HepG2 (cell line): ENCODE measurements at regions not wholly inside any gene's neighbourhood (a gene's known extent, or its start where the extent isn't known, plus 50 kb on each side); places are given as distances from the start of the nearest gene placed in this dataset.

Experiments
- ATAC-seq: fragments of 200-7000 bp; cut with Tn5 transposase; 3 replicates; pipeline ENCODE4 v1.9.1; 2020; ENCODE audit warnings: mild to moderate bottlenecking, moderate library complexity
- BruUV-seq: library from RNA; stranded (reverse); fragments of 400-500 nt; replicated peaks from 2 replicates; lab custom pipeline; 2021; lab: Mats Ljungman, UMichigan
- CTCF ChIA-PET: fragments of 300-600 bp; formaldehyde crosslinking; extraction: SDS; loops from one replicate; lab custom pipeline; 2021; ENCODE audit warnings: low total read pairs, inconsistent platforms, low intra/inter-chr PET ratio; lab: Yijun Ruan, JAX
- POLR2A ChIA-PET: fragments of 350-600 bp; sonication (Branson Sonifier 250); formaldehyde crosslinking; loops from one replicate; lab custom pipeline; 2020; ENCODE audit warnings: antibody characterized with exemption, inconsistent platforms; lab: Yijun Ruan, JAX
- DNase-seq: peaks from one replicate; pipeline ENCODE4 v3.0.0-alpha.2; 2015; ENCODE audit warnings: low spot score
- FAIRE-seq: peaks from 3 replicates; lab custom pipeline; 2011; peaks lifted over from hg19 to GRCh38; lab: Jason Lieb, UNC
- H2AFZ ChIP-seq: one replicate; pipeline ENCODE4 v1.6.1; 2011; ENCODE audit warnings: low read length, inconsistent platforms
- H3K27ac ChIP-seq: fragments of 300-600 bp; 3 replicates; pipeline ENCODE4 v1.8.0; 2011; ENCODE audit warnings: mixed run types, mild to moderate bottlenecking, mixed read lengths, low read length, inconsistent platforms; ENCODE audit not compliant: insufficient read depth; ENCODE audit errors: extremely low read length
- H3K27me3 ChIP-seq, 2 experiments: fragments of 200-600 bp in 1 of 2; 2 replicates in 1 of 2; 3 replicates in 1 of 2; pipeline versions ENCODE4 v1.6.0 to v1.8.0; 2011; ENCODE audit warnings: low read length in 2 of 2, mild to moderate bottlenecking in 2 of 2, moderate library complexity in 2 of 2, inconsistent platforms in 1 of 2; ENCODE audit not compliant: insufficient read depth in 2 of 2, control insufficient read depth in 1 of 2
- H3K36me3 ChIP-seq, 2 experiments: fragments of 200-600 bp in 1 of 2; replicated peaks in 1 of 2; 2 replicates in 1 of 2; 3 replicates in 1 of 2; pipeline versions ENCODE4 v1.5.1 to v1.8.0; 2011; ENCODE audit warnings: low read length in 2 of 2, inconsistent platforms in 1 of 2; ENCODE audit not compliant: insufficient read depth in 2 of 2, control insufficient read depth in 1 of 2
- H3K4me1 ChIP-seq: 2 replicates; pipeline ENCODE4 v1.5.1; 2012; ENCODE audit warnings: low read length, inconsistent platforms; ENCODE audit not compliant: insufficient read depth
- H3K4me2 ChIP-seq: 2 replicates; pipeline ENCODE4 v1.6.0; 2011; ENCODE audit warnings: low read depth, low read length, inconsistent platforms
- H3K4me3 ChIP-seq, 3 experiments: fragments of 200-600 bp in 1 of 3; sonication (generic), shearing (Covaris generic) in 1 of 3; replicated peaks in 1 of 3; 2 replicates each; pipeline ENCODE4 v1.5.1; 2011 to 2016; ENCODE audit warnings: low read length in 3 of 3, inconsistent platforms in 2 of 3, low read depth in 2 of 3, mild to moderate bottlenecking in 2 of 3, control low read depth in 1 of 3, mixed read lengths in 1 of 3; ENCODE audit not compliant: insufficient read depth in 1 of 3
- H3K79me2 ChIP-seq: one replicate; pipeline ENCODE4 v1.6.1; 2011; ENCODE audit warnings: low read length, inconsistent platforms; ENCODE audit not compliant: insufficient read depth
- H3K9ac ChIP-seq: 2 replicates; pipeline ENCODE4 v1.6.0; 2011; ENCODE audit warnings: mild to moderate bottlenecking, low read depth, low read length, inconsistent platforms; ENCODE audit not compliant: insufficient read depth
- H3K9me3 ChIP-seq: 2 replicates; pipeline ENCODE4 v1.5.1; 2012; ENCODE audit warnings: mild to moderate bottlenecking, low read length
- H4K20me1 ChIP-seq: 2 replicates; pipeline ENCODE4 v1.6.0; 2011; ENCODE audit warnings: inconsistent platforms, mild to moderate bottlenecking, low read length, moderate library complexity; ENCODE audit not compliant: insufficient read depth
- EED ChIP-seq: sonication (generic); formaldehyde crosslinking; IDR thresholded peaks from 2 replicates; pipeline ENCODE4 v1.5.0; 2020; ENCODE audit warnings: mild to moderate bottlenecking, missing genetic modification reagents
- NCOA5 ChIP-seq: sonication (generic); formaldehyde crosslinking; IDR thresholded peaks from 2 replicates; pipeline ENCODE4 v1.4.0; 2020; ENCODE audit warnings: missing genetic modification reagents
- PAX8 ChIP-seq: sonication (generic); formaldehyde crosslinking; IDR thresholded peaks from 2 replicates; pipeline ENCODE4 v1.8.0; 2022; ENCODE audit warnings: mild to moderate bottlenecking, missing genetic modification reagents, borderline replicate concordance
- TRIM24 ChIP-seq: sonication (generic); formaldehyde crosslinking; IDR thresholded peaks from 2 replicates; pipeline ENCODE4 v1.8.0; 2022; ENCODE audit warnings: mild to moderate bottlenecking, missing genetic modification reagents
- WIZ ChIP-seq: sonication (generic); formaldehyde crosslinking; IDR thresholded peaks from 2 replicates; pipeline ENCODE4 v1.5.1; 2020; ENCODE audit warnings: mild to moderate bottlenecking, missing genetic modification reagents
- ZNF563 ChIP-seq: sonication (generic); formaldehyde crosslinking; IDR thresholded peaks from 2 replicates; pipeline ENCODE4 v1.8.0; 2022; ENCODE audit warnings: mild to moderate bottlenecking, moderate library complexity, missing genetic modification reagents
- ZNF720 ChIP-seq: sonication (generic); formaldehyde crosslinking; IDR thresholded peaks from 2 replicates; pipeline ENCODE4 v1.4.0; 2020; ENCODE audit warnings: missing genetic modification reagents
- ZNF724P ChIP-seq: sonication (generic); formaldehyde crosslinking; IDR thresholded peaks from 2 replicates; pipeline ENCODE4 v1.8.0; 2022; ENCODE audit warnings: missing genetic modification reagents, borderline replicate concordance
- WGBS: methylation state at CpG from one replicate; pipeline ENCODE4 v1.1.6; 2017; ENCODE audit warnings: low lambda C conversion rate; 5-methylcytosine and 5-hydroxymethylcytosine counted together
- in situ Hi-C: cut with HindIII; loops from 2 replicates; pipeline ENCODE4 v1.10.0; 2017; ENCODE audit warnings: low pct_unique_long_range_greater_than_20kb; ENCODE audit not compliant: extremely low pct_ligation_motif_present
- intact Hi-C: fragments of 100-400 bp; cut with micrococcal nuclease; formaldehyde crosslinking; loops from one replicate; pipeline ENCODE4 v1.10.0; 2022; ENCODE audit not compliant: unreplicated experiment
- TF ChIP-seq, protein P1 (sequence below): sonication (generic); formaldehyde crosslinking; IDR thresholded peaks from 2 replicates; pipeline ENCODE4 v1.4.0; 2020; ENCODE audit warnings: mild to moderate bottlenecking, missing genetic modification reagents
- TF ChIP-seq, protein P2 (sequence below): IDR thresholded peaks from 2 replicates; pipeline ENCODE4 v1.6.1; 2012; ENCODE audit warnings: low read depth, low read length, improper control_type of control experiment
- TF ChIP-seq, protein P3 (sequence below): sonication (generic); formaldehyde crosslinking; IDR thresholded peaks from 2 replicates; pipeline ENCODE4 v1.5.0; 2020; ENCODE audit warnings: mild to moderate bottlenecking, missing genetic modification reagents, moderate library complexity
- TF ChIP-seq, protein P4 (sequence below): sonication (generic); formaldehyde crosslinking; IDR thresholded peaks from 2 replicates; pipeline ENCODE4 v1.5.0; 2020; ENCODE audit warnings: missing genetic modification reagents

DNA sequence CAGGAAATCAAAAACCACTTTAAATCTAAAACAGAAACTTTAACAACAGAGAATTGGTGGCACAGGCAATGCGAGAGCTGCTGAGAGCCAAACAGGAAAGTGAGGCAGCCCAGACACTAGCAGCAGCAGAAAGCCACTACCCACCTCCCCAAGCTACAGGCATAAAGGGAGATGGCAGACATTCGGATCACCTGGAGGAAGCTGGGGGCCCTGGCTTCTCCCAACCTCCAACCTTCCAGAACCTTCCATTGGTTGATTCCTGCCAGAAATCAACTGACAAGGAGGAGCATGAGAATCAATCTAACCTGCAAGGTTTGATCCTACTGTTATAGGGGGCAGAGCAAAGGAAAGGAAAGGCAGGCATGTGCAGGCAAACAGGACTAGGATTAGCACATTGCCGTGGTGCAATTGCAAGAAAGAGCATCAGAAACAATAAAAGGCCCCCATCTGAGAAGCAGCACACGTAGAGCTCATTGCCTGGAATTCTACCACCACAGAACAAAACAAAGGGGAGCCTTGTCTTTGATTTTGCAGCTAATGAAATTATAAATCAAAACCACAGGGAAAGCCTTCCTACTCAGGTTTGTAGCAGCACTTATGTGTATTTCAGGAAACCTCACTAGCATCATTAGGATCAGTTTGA, 427.3 kb upstream of the RASGEF1B start:
- no peaks in the 10 kb centered on the region for H3K36me3 ChIP-seq
- no peak overlapping the region for H3K27ac ChIP-seq
- no peak overlapping the region for H3K4me2 ChIP-seq
- H4K20me1 ChIP-seq, result no peaks in the 10 kb centered on the region
- H3K4me1 ChIP-seq, result no peaks in the 10 kb centered on the region
- 0 out of 5 replicates have a peak, but pooled peaks cover 0 to 3% of the 10 kb centered on the region in 2 experiments for H3K27me3 ChIP-seq
- 0% methylated on average over 4 of the region's 4 CpGs for WGBS
- no peak overlapping the region for H3K9ac ChIP-seq
- BruUV-seq, result no TSS peak
- H2AFZ ChIP-seq, result no peak overlapping the region
- H3K9me3 ChIP-seq, result no peaks in the 10 kb centered on the region
- no peak overlapping the region for H3K4me3 ChIP-seq
- ChIA-PET CTCF (no interaction called here), POLR2A (no interaction called here)
- intact Hi-C loops (no loop called here), in situ Hi-C loops (no loop called here)
- no peaks in the 10 kb centered on the region for H3K79me2 ChIP-seq
- FAIRE-seq (no peak), ATAC-seq (no peak), DNase-seq (no peak)
- TF ChIP-seq EED (CRISPR knock-in tag) (no peak), WIZ (no peak), PAX8 (CRISPR knock-in tag) (no peak), ZNF720 (CRISPR knock-in tag) (no peak), ZNF563 (CRISPR knock-in tag) (no peak), TRIM24 (CRISPR knock-in tag) (no peak), ZNF724P (CRISPR knock-in tag) (no peak), NCOA5 (no peak)
- TF ChIP-seq, protein P1, sequence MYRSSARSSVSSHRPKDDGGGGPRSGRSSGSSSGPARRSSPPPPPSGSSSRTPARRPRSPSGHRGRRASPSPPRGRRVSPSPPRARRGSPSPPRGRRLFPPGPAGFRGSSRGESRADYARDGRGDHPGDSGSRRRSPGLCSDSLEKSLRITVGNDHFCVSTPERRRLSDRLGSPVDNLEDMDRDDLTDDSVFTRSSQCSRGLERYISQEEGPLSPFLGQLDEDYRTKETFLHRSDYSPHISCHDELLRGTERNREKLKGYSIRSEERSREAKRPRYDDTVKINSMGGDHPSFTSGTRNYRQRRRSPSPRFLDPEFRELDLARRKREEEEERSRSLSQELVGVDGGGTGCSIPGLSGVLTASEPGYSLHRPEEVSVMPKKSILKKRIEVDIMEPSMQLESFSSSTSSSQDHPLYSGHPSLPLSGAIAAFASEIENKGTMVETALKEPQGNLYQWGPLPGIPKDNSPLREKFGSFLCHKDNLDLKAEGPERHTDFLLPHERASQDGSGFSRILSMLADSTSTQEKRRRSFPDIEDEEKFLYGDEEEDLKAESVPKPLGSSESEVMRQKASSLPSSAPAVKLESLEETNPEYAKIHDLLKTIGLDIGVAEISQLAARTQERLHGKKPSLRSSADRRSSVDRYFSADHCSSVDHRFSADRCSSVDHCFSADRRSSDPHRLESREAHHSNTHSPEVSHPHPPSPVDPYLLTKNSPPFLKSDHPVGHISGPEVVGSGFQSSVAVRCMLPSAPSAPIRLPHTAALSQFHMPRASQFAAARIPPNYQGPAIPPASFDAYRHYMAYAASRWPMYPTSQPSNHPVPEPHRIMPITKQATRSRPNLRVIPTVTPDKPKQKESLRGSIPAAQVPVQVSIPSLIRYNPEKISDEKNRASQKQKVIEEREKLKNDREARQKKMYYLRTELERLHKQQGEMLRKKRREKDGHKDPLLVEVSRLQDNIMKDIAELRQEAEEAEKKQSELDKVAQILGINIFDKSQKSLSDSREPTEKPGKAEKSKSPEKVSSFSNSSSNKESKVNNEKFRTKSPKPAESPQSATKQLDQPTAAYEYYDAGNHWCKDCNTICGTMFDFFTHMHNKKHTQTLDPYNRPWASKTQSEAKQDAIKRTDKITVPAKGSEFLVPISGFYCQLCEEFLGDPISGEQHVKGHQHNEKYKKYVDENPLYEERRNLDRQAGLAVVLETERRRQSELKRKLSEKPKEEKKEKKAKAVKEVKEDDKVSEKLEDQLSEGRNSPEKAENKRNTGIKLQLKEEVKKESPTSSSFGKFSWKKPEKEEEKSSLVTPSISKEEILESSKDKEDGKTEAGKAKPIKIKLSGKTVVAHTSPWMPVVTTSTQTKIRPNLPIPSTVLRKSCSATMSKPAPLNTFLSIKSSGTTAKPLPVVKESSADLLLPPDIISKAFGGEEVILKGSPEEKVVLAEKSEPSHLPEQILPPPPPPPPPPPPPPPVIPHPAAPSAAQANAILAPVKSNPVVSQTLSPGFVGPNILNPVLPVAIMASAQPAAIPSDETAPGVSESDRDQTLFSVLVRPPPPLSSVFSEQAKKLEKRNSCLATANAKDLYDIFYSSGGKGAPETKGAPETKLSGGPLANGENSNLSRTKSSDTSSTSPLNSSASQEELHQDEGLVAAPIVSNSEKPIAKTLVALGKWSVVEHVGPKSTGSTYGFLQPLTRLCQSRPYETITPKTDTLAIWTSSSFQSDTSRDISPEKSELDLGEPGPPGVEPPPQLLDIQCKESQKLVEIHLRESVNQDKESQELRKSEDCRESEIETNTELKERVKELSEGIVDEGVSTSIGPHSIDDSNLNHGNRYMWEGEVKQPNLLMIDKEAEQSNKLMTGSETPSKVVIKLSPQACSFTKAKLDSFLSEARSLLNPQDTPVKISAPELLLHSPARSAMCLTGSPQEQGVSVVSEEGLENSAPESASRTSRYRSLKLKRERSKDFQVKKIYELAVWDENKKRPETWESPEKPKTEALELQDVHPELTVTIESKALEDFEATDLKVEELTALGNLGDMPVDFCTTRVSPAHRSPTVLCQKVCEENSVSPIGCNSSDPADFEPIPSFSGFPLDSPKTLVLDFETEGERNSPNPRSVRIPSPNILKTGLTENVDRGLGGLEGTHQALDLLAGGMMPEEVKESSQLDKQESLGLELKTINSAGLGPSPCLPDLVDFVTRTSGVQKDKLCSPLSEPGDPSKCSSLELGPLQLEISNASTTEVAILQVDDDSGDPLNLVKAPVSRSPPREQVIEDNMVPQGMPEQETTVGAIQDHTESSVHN (CRISPR knock-in tag), result no peak
- TF ChIP-seq, protein P2, sequence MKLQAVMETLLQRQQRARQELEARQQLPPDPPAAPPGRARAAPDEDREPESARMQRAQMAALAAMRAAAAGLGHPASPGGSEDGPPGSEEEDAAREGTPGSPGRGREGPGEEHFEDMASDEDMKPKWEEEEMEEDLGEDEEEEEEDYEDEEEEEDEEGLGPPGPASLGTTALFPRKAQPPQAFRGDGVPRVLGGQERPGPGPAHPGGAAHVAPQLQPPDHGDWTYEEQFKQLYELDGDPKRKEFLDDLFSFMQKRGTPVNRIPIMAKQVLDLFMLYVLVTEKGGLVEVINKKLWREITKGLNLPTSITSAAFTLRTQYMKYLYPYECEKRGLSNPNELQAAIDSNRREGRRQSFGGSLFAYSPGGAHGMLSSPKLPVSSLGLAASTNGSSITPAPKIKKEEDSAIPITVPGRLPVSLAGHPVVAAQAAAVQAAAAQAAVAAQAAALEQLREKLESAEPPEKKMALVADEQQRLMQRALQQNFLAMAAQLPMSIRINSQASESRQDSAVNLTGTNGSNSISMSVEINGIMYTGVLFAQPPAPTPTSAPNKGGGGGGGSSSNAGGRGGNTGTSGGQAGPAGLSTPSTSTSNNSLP, result no peak
- TF ChIP-seq, protein P3, sequence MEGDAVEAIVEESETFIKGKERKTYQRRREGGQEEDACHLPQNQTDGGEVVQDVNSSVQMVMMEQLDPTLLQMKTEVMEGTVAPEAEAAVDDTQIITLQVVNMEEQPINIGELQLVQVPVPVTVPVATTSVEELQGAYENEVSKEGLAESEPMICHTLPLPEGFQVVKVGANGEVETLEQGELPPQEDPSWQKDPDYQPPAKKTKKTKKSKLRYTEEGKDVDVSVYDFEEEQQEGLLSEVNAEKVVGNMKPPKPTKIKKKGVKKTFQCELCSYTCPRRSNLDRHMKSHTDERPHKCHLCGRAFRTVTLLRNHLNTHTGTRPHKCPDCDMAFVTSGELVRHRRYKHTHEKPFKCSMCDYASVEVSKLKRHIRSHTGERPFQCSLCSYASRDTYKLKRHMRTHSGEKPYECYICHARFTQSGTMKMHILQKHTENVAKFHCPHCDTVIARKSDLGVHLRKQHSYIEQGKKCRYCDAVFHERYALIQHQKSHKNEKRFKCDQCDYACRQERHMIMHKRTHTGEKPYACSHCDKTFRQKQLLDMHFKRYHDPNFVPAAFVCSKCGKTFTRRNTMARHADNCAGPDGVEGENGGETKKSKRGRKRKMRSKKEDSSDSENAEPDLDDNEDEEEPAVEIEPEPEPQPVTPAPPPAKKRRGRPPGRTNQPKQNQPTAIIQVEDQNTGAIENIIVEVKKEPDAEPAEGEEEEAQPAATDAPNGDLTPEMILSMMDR, result no peak
- TF ChIP-seq, protein P4, sequence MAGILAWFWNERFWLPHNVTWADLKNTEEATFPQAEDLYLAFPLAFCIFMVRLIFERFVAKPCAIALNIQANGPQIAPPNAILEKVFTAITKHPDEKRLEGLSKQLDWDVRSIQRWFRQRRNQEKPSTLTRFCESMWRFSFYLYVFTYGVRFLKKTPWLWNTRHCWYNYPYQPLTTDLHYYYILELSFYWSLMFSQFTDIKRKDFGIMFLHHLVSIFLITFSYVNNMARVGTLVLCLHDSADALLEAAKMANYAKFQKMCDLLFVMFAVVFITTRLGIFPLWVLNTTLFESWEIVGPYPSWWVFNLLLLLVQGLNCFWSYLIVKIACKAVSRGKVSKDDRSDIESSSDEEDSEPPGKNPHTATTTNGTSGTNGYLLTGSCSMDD (CRISPR knock-in tag), result no peak
